ENCODE measurements at regions not wholly inside any gene's neighbourhood (a gene's known extent, or its start where the extent isn't known, plus 50 kb on each side); places are given as distances from the start of the nearest gene placed in this dataset.

DNA sequence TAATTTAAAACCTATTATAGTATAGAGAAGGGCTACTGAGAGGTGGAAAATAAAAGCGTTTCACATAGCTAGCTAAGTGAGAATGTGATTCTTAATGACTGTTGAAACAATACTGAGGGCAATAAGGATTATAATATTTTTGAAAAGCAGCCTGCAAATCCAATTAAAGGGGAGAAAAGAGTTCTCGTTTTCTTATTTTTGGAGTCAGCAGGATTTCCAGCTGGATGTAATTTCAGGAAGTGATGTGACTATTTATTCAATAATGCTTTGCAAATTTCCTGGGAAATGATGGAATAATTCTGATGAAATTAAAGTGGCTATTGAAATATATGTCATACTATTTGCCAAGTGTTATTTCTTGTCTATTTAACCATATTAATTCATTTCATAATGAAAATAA is 279.1 kb downstream of the AEBP2 start:
- TF ChIP-seq CTCF (IDR thresholded peaks at IDR 0.05; ENCODE audit: unreplicated experiment), result no peak
- no peak for DNase-seq (ENCODE audit: low spot score)
- Mint-ChIP-seq H3K4me3 (ENCODE audit: unreplicated experiment) (no peak overlapping the region), H3K4me1 (ENCODE audit: unreplicated experiment) (no peaks in the 10 kb centered on the region), H3K9me3 (ENCODE audit: unreplicated experiment) (no peaks in the 10 kb centered on the region), H3K36me3 (ENCODE audit: low read depth, unreplicated experiment) (no peaks in the 10 kb centered on the region), H3K27ac (ENCODE audit: unreplicated experiment) (no peak overlapping the region), H3K27me3 (ENCODE audit: unreplicated experiment) (no peaks in the 10 kb centered on the region)

GRCh38 chr12:19719672-19720071 is 280.4 kb downstream of the AEBP2 start:
- Mint-ChIP-seq H3K27ac (ENCODE audit: unreplicated experiment) (no peak overlapping the region), H3K36me3 (ENCODE audit: low read depth, unreplicated experiment) (no peaks in the 10 kb centered on the region), H3K9me3 (ENCODE audit: unreplicated experiment) (no peaks in the 10 kb centered on the region), H3K4me3 (ENCODE audit: unreplicated experiment) (no peak overlapping the region), H3K4me1 (ENCODE audit: unreplicated experiment) (no peaks in the 10 kb centered on the region), H3K27me3 (ENCODE audit: unreplicated experiment) (no peaks in the 10 kb centered on the region)
- no peak for DNase-seq (ENCODE audit: low spot score)
- no peak for TF ChIP-seq CTCF (IDR thresholded peaks at IDR 0.05; ENCODE audit: unreplicated experiment)

- Mint-ChIP-seq H3K4me3 (ENCODE audit: unreplicated experiment) (no peak overlapping the region), H3K27ac (ENCODE audit: unreplicated experiment) (no peak overlapping the region), H3K27me3 (ENCODE audit: unreplicated experiment) (no peaks in the 10 kb centered on the region), H3K4me1 (ENCODE audit: unreplicated experiment) (no peaks in the 10 kb centered on the region), H3K9me3 (ENCODE audit: unreplicated experiment) (no peaks in the 10 kb centered on the region), H3K36me3 (ENCODE audit: low read depth, unreplicated experiment) (no peaks in the 10 kb centered on the region)
- no peak for DNase-seq (ENCODE audit: low spot score)
- TF ChIP-seq CTCF (IDR thresholded peaks at IDR 0.05; ENCODE audit: unreplicated experiment), result no peak
These were observed 286.8 kb downstream of the AEBP2 start for GRCh38 chr12:19726122-19726521.

GRCh38 chr12:19726592-19726991 is 287.3 kb downstream of the AEBP2 start:
- no peak for DNase-seq (ENCODE audit: low spot score)
- Mint-ChIP-seq H3K4me3 (ENCODE audit: unreplicated experiment) (no peak overlapping the region), H3K9me3 (ENCODE audit: unreplicated experiment) (no peaks in the 10 kb centered on the region), H3K36me3 (ENCODE audit: low read depth, unreplicated experiment) (no peaks in the 10 kb centered on the region), H3K27me3 (ENCODE audit: unreplicated experiment) (no peaks in the 10 kb centered on the region), H3K27ac (ENCODE audit: unreplicated experiment) (no peak overlapping the region), H3K4me1 (ENCODE audit: unreplicated experiment) (no peaks in the 10 kb centered on the region)
- no peak for TF ChIP-seq CTCF (IDR thresholded peaks at IDR 0.05; ENCODE audit: unreplicated experiment)

GRCh38 chr12:19737019-19737418 is 297.7 kb downstream of the AEBP2 start:
- no peak for DNase-seq (ENCODE audit: low spot score)
- Mint-ChIP-seq H3K36me3 (ENCODE audit: low read depth, unreplicated experiment) (peaks cover 9% of the 10 kb centered on the region), H3K4me3 (ENCODE audit: unreplicated experiment) (no peak overlapping the region), H3K9me3 (ENCODE audit: unreplicated experiment) (peaks cover 5% of the 10 kb centered on the region), H3K27me3 (ENCODE audit: unreplicated experiment) (peaks cover 2% of the 10 kb centered on the region), H3K27ac (ENCODE audit: unreplicated experiment) (no peak overlapping the region), H3K4me1 (ENCODE audit: unreplicated experiment) (no peaks in the 10 kb centered on the region)
- TF ChIP-seq CTCF (IDR thresholded peaks at IDR 0.05; ENCODE audit: unreplicated experiment), result no peak
